ENCODE measurements at regions not wholly inside any gene's neighbourhood (a gene's known extent, or its start where the extent isn't known, plus 50 kb on each side); places are given as distances from the start of the nearest gene placed in this dataset.

DNA sequence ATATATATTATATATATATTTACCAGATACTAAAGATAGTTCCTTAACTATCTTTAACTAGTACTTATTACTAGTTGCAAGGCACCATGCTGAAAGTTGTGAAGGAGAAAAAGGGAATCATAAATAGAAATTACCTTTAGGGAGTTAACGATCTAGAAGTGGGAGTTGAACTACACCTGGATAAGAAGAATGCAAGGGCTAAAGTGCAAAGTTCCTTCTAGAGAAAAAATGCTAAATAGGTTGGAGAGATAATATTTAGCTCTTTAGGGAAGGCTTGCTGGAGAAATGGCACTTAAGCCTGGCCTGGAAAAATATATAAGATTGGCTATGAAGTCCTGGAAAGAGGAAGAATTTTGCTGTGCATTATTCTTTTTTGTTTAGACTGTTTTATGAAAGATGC, 130.6 kb upstream of the IGSF10 start:
- no peak overlapping the region for H2AK5ac ChIP-seq (ENCODE audit: low read depth, low read length)
- 95% methylated on average over 1 of the region's 1 CpG; no CpG with 5 or more reads in 1 of the 2 experiments for WGBS, 2 experiments (ENCODE audit: extremely low coverage in 1 of 2, insufficient coverage in 1 of 2, insufficient read length in 1 of 2, insufficient replicate concordance in 2 of 2, low coverage in 1 of 2, low lambda C conversion rate in 2 of 2, missing lambda C conversion rate in 1 of 2)
- POLR2A ChIA-PET (ENCODE audit: partially characterized antibody): no interaction called here
- H3K9ac ChIP-seq (replicated peaks in 1 of 4; ENCODE audit: extremely low read depth in 1 of 4, low read depth in 3 of 4, low read length in 3 of 4): no peak overlapping the region
- peaks cover 0 to 8% (median 0%) of the 10 kb centered on the region in 4 experiments; a peak in 2 of 7 replicates for H3K4me1 ChIP-seq (replicated peaks in 1 of 4; ENCODE audit: control insufficient read depth in 3 of 4, insufficient read depth in 4 of 4, low read length in 3 of 4)
- H2BK20ac ChIP-seq (ENCODE audit: low read length): no peak overlapping the region
- H3K4ac ChIP-seq (replicated peaks; ENCODE audit: insufficient read length, low read depth, low read length): no peak overlapping the region
- no peak for DNase-seq (ENCODE audit: low read depth in 1 of 2, low spot score in 2 of 2)
- H4K5ac ChIP-seq (ENCODE audit: insufficient read length, low read depth, low read length): no peak overlapping the region
- no peaks in the 10 kb centered on the region for H3K79me2 ChIP-seq (ENCODE audit: control insufficient read depth in 1 of 2, insufficient read depth in 2 of 2, low read length in 2 of 2)
- no peak overlapping the region for H3K56ac ChIP-seq (replicated peaks; ENCODE audit: insufficient read length, low read depth, low read length)
- no peak overlapping the region for H3K4me2 ChIP-seq (ENCODE audit: insufficient read depth in 1 of 2, low read depth in 2 of 2, low read length in 2 of 2)
- H4K8ac ChIP-seq (ENCODE audit: extremely low read depth, insufficient read depth, low read length): no peak overlapping the region
- H2BK120ac ChIP-seq (replicated peaks; ENCODE audit: low read depth, low read length): no peak overlapping the region
- TF ChIP-seq BCL11A (IDR thresholded peaks at IDR 0.05; ENCODE audit: low read depth in 2 of 2, low read length in 2 of 2) (no peak), CBX8 (IDR thresholded peaks at IDR 0.05; ENCODE audit: borderline replicate concordance, low read depth, low read length) (no peak), SP1 (IDR thresholded peaks at IDR 0.05; ENCODE audit: low read depth, low read length) (no peak), TEAD4 (IDR thresholded peaks at IDR 0.05; ENCODE audit: low read depth, low read length) (no peak), HDAC6 (IDR thresholded peaks at IDR 0.05; ENCODE audit: low read depth, low read length) (no peak)
- H3K18ac ChIP-seq (ENCODE audit: extremely low read depth, low read length): no peak overlapping the region
- H3K27ac ChIP-seq (ENCODE audit: low read depth, low read length): no peak overlapping the region
- H3K36me3 ChIP-seq (ENCODE audit: control insufficient read depth in 2 of 4, insufficient read depth in 4 of 4, low read length in 3 of 4): no peaks in the 10 kb centered on the region; a peak in 1 of 8 replicates
- H3K4me3 ChIP-seq (ENCODE audit: extremely low read depth in 1 of 4, insufficient read depth in 2 of 4, low read depth in 3 of 4, low read length in 4 of 4): no peak overlapping the region
- FAIRE-seq: no peak
- H3K9me3 ChIP-seq (ENCODE audit: insufficient read depth in 2 of 2, low read depth in 1 of 2, low read length in 1 of 2): peaks cover 0 to 6% of the 10 kb centered on the region in 2 experiments; a peak in 2 of 4 replicates
- no peaks in the 10 kb centered on the region for H3K27me3 ChIP-seq (replicated peaks in 1 of 4; ENCODE audit: control insufficient read depth in 3 of 4, extremely low read depth in 1 of 4, insufficient read depth in 3 of 4, low read length in 3 of 4)
- CTCF ChIA-PET (ENCODE audit: partially characterized antibody): no interaction called here
- H2BK5ac ChIP-seq (ENCODE audit: low read depth, low read length): no peak overlapping the region
- no peaks in the 10 kb centered on the region for H3K23me2 ChIP-seq (ENCODE audit: low read depth, low read length)
- H4K91ac ChIP-seq (replicated peaks; ENCODE audit: insufficient read length, low read length): no peak overlapping the region
- H2BK12ac ChIP-seq (ENCODE audit: low read depth, low read length): no peak overlapping the region
- H2AFZ ChIP-seq (ENCODE audit: low read length): no peak overlapping the region
- no peak overlapping the region for H3K14ac ChIP-seq (ENCODE audit: insufficient read length)
- H4K20me1 ChIP-seq (replicated peaks in 1 of 2; ENCODE audit: control insufficient read depth in 1 of 2, insufficient read depth in 2 of 2, low read length in 2 of 2): no peaks in the 10 kb centered on the region
- H3K23ac ChIP-seq (ENCODE audit: insufficient read length): no peak overlapping the region
- no peak overlapping the region for H2BK15ac ChIP-seq (ENCODE audit: low read length)
- H3K79me1 ChIP-seq (ENCODE audit: low read depth, low read length): no peaks in the 10 kb centered on the region
